Activated naive CD4-positive, alpha-beta T cell treated with anti-CD3 and anti-CD28 coated beads for 36 hours (primary cell): ENCODE measurements at regions not wholly inside any gene's neighbourhood (a gene's known extent, or its start where the extent isn't known, plus 50 kb on each side); places are given as distances from the start of the nearest gene placed in this dataset.

Source experiments
- CTCF ChIA-PET: fragments of 350-600 bp; sonication (Branson Sonifier 250); formaldehyde crosslinking; loops from one replicate; lab custom pipeline; 2021; ENCODE audit warnings: antibody characterized with exemption; lab: Charles Lee
- DNase-seq: peaks from one replicate; pipeline ENCODE4 v3.0.0-alpha.2; 2020
- H3K27ac Mint-ChIP-seq: one replicate; pipeline ENCODE4 v1.8.0; 2021; ENCODE audit warnings: mild to moderate bottlenecking, mixed read lengths
- H3K27me3 Mint-ChIP-seq: one replicate; pipeline ENCODE4 v1.8.0; 2021; ENCODE audit warnings: low read depth, mixed read lengths
- H3K36me3 Mint-ChIP-seq: one replicate; pipeline ENCODE4 v1.8.0; 2021; ENCODE audit warnings: low read depth, mixed read lengths
- H3K4me1 Mint-ChIP-seq: one replicate; pipeline ENCODE4 v1.8.0; 2021; ENCODE audit warnings: low read depth, mixed read lengths
- H3K4me3 Mint-ChIP-seq: one replicate; pipeline ENCODE4 v1.8.0; 2021; ENCODE audit warnings: mild to moderate bottlenecking, moderate library complexity, mixed read lengths
- H3K9me3 Mint-ChIP-seq: one replicate; pipeline ENCODE4 v1.8.0; 2021; ENCODE audit warnings: mixed read lengths
- intact Hi-C: fragments of 100-400 bp; cut with micrococcal nuclease; formaldehyde crosslinking; loops from one replicate; pipeline ENCODE4 v1.15.1; 2023

DNA sequence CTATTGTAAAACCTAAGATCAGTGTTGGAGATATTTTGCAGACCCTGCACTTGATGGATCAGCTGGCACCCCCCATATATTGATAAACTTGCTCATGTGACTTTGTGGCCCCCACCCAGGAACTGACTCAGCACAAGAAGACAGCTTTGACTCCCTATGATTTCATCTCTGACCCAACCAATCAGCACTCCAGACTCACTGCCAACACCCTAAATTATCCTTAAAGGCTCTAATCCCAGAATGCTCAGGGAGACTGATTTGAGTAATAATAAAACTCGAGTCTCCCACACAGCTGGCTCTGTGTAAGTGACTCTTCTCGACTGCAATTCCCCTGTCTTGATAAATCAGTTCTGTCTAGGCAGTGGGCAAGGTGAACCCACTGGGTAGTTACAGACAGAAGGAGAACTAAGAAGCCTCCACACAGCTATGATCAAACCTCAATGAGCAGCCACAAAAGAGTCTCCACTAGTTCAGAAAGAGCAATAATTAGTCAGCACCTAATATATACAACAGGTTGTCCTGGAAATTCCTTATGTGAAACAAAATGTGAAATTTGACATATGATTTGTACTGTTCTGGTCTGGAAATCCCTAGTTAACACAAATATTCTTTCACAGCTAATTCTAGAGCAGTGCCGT lies 52.2 kb downstream of the ACTL7B start:
- Mint-ChIP-seq H3K27me3 (no peaks in the 10 kb centered on the region), H3K9me3 (no peaks in the 10 kb centered on the region), H3K36me3 (no peaks in the 10 kb centered on the region), H3K4me3 (no peak overlapping the region), H3K27ac (no peak overlapping the region), H3K4me1 (no peaks in the 10 kb centered on the region)
- CTCF ChIA-PET, result no interaction called here
- no peak for DNase-seq
- intact Hi-C loops, result no loop called here

- H3K36me3 Mint-ChIP-seq, result no peaks in the 10 kb centered on the region
- no peak for DNase-seq
- intact Hi-C loops, result no loop called here
Measured at GRCh38 chr9:108802967-108803366, 52.8 kb downstream of the ACTL7B start.

GRCh38 chr9:108801949-108802348 lies 53.8 kb downstream of the ACTL7B start:
- no peaks in the 10 kb centered on the region for H3K4me1 Mint-ChIP-seq
- no peaks in the 10 kb centered on the region for H3K9me3 Mint-ChIP-seq
- no peaks in the 10 kb centered on the region for H3K27me3 Mint-ChIP-seq
- no peak overlapping the region for H3K4me3 Mint-ChIP-seq
- CTCF ChIA-PET, result no interaction called here
- intact Hi-C loops, result no loop called here
- no peak overlapping the region for H3K27ac Mint-ChIP-seq
- no peaks in the 10 kb centered on the region for H3K36me3 Mint-ChIP-seq
- no peak for DNase-seq

More at GRCh38 chr9:108802967-108803366, 52.8 kb downstream of the ACTL7B start:
- H3K4me3 Mint-ChIP-seq, result no peak overlapping the region
- no peaks in the 10 kb centered on the region for H3K4me1 Mint-ChIP-seq
- H3K9me3 Mint-ChIP-seq, result no peaks in the 10 kb centered on the region
- CTCF ChIA-PET, result no interaction called here
- H3K27ac Mint-ChIP-seq, result no peak overlapping the region
- no peaks in the 10 kb centered on the region for H3K27me3 Mint-ChIP-seq

GRCh38 chr9:108800632-108801099 lies 55.1 kb downstream of the ACTL7B start:
- Mint-ChIP-seq H3K36me3 (no peaks in the 10 kb centered on the region), H3K27ac (no peak overlapping the region)
- CTCF ChIA-PET, result no interaction called here

GRCh38 chr9:108793573-108793972 lies 62.2 kb downstream of the ACTL7B start:
- no peaks in the 10 kb centered on the region for H3K36me3 Mint-ChIP-seq
- H3K27me3 Mint-ChIP-seq, result peaks cover 2% of the 10 kb centered on the region
- peaks cover 6% of the 10 kb centered on the region for H3K9me3 Mint-ChIP-seq
- CTCF ChIA-PET, result no interaction called here
- H3K27ac Mint-ChIP-seq, result no peak overlapping the region
- H3K4me3 Mint-ChIP-seq, result no peak overlapping the region
- no peak for DNase-seq
- H3K4me1 Mint-ChIP-seq, result no peaks in the 10 kb centered on the region
- intact Hi-C loops, result no loop called here

More at GRCh38 chr9:108800632-108801099, 55.1 kb downstream of the ACTL7B start:
- no peak overlapping the region for H3K4me3 Mint-ChIP-seq
- no peaks in the 10 kb centered on the region for H3K27me3 Mint-ChIP-seq
- intact Hi-C loops, result no loop called here
- DNase-seq, result no peak
- no peaks in the 10 kb centered on the region for H3K9me3 Mint-ChIP-seq
- no peaks in the 10 kb centered on the region for H3K4me1 Mint-ChIP-seq

DNA sequence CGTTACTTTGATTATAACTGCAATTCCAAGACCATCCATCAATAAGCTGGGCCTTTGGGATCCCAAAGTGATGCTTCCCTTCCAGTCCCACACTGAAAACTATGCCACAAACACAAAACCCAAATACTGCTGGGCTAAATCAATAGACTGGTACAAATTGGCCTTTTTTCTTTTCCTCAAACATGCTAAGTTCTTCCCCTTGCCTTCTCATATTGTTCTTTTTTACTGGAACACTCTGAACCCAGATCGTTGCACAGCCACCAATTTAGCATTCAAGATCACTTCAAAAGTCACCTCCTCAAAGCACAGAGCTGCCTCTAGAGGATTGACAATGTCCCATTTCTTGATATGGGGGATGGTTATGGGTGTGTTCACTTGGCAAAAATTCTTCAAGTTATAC lies 66.0 kb downstream of the ACTL7B start:
- Mint-ChIP-seq H3K4me3 (no peak overlapping the region), H3K27ac (no peak overlapping the region), H3K9me3 (peaks cover 6% of the 10 kb centered on the region), H3K27me3 (peaks cover 2% of the 10 kb centered on the region), H3K36me3 (no peaks in the 10 kb centered on the region), H3K4me1 (no peaks in the 10 kb centered on the region)
- CTCF ChIA-PET, result interaction anchor here (0.7 kb wide), 1 partner anchor 41 kb away, joined by 3 read pairs; no protein-coding TSS in a partner anchor
- intact Hi-C loops, result no loop called here
- DNase-seq, result no peak

DNA sequence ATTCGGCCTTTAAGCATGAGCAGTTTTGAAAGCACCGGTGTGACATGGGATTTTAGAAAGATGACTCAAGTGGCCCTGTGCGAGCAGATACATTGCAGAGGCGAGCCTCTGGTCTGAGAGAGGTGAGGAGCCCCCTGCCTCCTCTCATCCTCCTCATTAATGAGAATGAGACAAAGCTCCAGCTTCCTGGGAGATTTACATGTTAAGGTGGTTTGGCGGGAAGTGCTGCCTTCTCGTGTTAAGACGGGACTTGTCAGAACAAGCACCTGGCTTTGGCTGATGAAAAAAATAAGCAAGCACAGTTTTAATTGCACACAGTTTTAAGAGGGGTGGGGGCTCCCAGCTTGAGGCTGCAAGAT lies 68.1 kb downstream of the ACTL7B start:
- CTCF ChIA-PET, result no interaction called here
- no peaks in the 10 kb centered on the region for H3K36me3 Mint-ChIP-seq

DNA sequence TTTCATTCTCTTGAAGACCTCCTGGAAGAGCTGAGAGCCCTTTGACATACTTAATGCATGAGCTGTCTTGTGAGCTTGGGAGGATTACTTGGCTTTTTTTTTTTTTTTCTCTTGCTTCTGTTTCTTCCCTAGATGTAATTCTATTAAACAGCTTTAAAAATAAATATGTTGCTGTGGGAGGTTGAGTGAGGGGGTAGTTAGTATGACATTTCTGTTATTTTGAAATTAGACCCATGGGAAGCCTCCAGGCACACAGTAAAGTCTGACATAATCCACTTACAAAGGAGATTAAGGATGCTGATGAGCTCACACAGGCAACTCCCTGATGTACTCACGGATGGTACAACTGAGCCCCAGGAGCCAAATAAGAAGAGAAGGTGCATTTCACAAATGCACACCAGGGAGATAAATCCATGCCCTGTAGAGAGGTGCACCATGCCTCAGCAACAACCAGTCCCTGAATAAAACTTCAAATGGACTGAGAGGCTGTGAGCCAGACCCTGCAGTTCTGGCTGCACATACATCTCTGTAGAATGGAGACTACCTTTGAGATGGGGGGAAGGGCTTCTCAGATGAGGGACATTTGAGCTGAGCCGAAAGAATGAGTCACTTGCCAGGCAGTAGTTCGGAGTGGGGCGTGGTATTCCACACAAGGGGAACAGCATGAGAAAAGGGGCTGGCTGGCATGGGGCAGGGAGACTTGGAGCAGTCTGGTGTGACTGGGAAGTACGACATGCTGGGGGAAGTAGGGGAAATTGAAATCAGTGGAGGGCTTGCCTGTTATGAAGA lies 68.7 kb downstream of the ACTL7B start:
- Mint-ChIP-seq H3K9me3 (peaks cover 4% of the 10 kb centered on the region), H3K27ac (no peak overlapping the region), H3K4me1 (peaks cover 4% of the 10 kb centered on the region), H3K27me3 (peaks cover 2% of the 10 kb centered on the region), H3K4me3 (no peak overlapping the region), H3K36me3 (no peaks in the 10 kb centered on the region)
- CTCF ChIA-PET, result no interaction called here
- intact Hi-C loops, result no loop called here
- DNase-seq, result no peak

More for the DNA sequence above, 68.1 kb downstream of the ACTL7B start:
- intact Hi-C loops, result no loop called here
- peaks cover 4% of the 10 kb centered on the region for H3K9me3 Mint-ChIP-seq
- DNase-seq, result no peak
- peaks cover 4% of the 10 kb centered on the region for H3K4me1 Mint-ChIP-seq
- peaks cover 2% of the 10 kb centered on the region for H3K27me3 Mint-ChIP-seq
- no peak overlapping the region for H3K4me3 Mint-ChIP-seq
- no peak overlapping the region for H3K27ac Mint-ChIP-seq

DNA sequence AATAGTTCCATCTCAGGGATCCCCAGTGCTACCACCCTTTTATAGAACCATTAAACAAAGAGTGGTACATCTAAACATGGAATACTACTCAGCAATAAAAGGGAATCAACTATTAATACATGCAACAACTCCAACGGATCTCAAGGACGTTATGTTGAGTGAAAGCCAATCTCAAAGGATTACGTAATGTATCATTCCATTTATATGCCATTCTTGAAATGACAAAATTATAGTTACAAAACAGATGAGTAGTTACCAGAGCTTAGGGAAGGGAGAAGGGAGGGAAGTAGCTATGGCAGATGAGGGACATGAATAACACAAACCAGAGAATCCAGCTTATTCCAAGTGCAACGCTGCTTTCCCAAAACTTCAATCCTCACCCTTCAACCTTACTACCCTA lies 69.5 kb downstream of the ACTL7B start:
- Mint-ChIP-seq H3K4me1 (peaks cover 6% of the 10 kb centered on the region), H3K36me3 (no peaks in the 10 kb centered on the region), H3K4me3 (no peak overlapping the region), H3K9me3 (peaks cover 1% of the 10 kb centered on the region), H3K27me3 (peaks cover 2% of the 10 kb centered on the region), H3K27ac (no peak overlapping the region)
- CTCF ChIA-PET, result no interaction called here
- intact Hi-C loops, result no loop called here
- no peak for DNase-seq

- H3K36me3 Mint-ChIP-seq, result no peaks in the 10 kb centered on the region
- intact Hi-C loops, result no loop called here
- CTCF ChIA-PET, result no interaction called here
- peaks cover 7% of the 10 kb centered on the region for H3K4me1 Mint-ChIP-seq
- H3K27me3 Mint-ChIP-seq, result peaks cover 2% of the 10 kb centered on the region
- no peak overlapping the region for H3K4me3 Mint-ChIP-seq
- H3K27ac Mint-ChIP-seq, result no peak overlapping the region
- DNase-seq, result no peak
- H3K9me3 Mint-ChIP-seq, result peaks cover 1% of the 10 kb centered on the region
Measured at GRCh38 chr9:108784998-108785397, 70.8 kb downstream of the ACTL7B start.

GRCh38 chr9:108783731-108784495 lies 71.9 kb downstream of the ACTL7B start:
- intact Hi-C loops, result no loop called here

DNA sequence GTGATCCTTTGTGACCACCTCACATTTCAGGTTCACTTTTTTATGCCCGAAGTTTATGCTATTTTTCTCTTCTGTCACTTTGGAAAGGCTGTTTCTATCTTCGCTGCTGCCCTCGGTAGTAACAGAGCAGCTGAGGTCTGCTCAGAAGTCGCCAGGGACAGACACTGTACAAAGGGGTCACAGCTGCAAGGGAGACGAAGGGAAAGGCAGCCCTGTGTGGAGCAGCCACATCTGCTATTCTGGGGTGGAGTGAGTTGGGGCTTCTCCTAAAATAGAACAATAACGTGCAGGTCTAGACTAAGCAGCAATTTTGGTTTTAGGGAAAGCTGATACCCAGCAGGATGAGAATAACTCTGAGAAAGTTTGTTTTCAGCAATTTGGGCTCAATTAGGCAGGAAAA lies 72.5 kb downstream of the ACTL7B start:
- H3K27me3 Mint-ChIP-seq, result no peaks in the 10 kb centered on the region
- CTCF ChIA-PET, result no interaction called here

More at GRCh38 chr9:108783731-108784495, 71.9 kb downstream of the ACTL7B start:
- H3K27ac Mint-ChIP-seq, result no peak overlapping the region
- H3K9me3 Mint-ChIP-seq, result no peaks in the 10 kb centered on the region
- H3K36me3 Mint-ChIP-seq, result no peaks in the 10 kb centered on the region
- H3K27me3 Mint-ChIP-seq, result no peaks in the 10 kb centered on the region
- CTCF ChIA-PET, result no interaction called here
- H3K4me1 Mint-ChIP-seq, result peaks cover 7% of the 10 kb centered on the region
- DNase-seq, result no peak
- H3K4me3 Mint-ChIP-seq, result no peak overlapping the region

More for the DNA sequence above, 72.5 kb downstream of the ACTL7B start:
- H3K4me3 Mint-ChIP-seq, result no peak overlapping the region
- no peak for DNase-seq
- intact Hi-C loops, result no loop called here
- H3K36me3 Mint-ChIP-seq, result no peaks in the 10 kb centered on the region
- no peak overlapping the region for H3K27ac Mint-ChIP-seq
- no peaks in the 10 kb centered on the region for H3K9me3 Mint-ChIP-seq
- peaks cover 7% of the 10 kb centered on the region for H3K4me1 Mint-ChIP-seq
